Transverse colon (tissue), 4 donors: ENCODE measurements at regions not wholly inside any gene's neighbourhood (a gene's known extent, or its start where the extent isn't known, plus 50 kb on each side); places are given as distances from the start of the nearest gene placed in this dataset.

Experiments used
- DNase-seq: peaks from one replicate; pipeline ENCODE4 v3.0.0-alpha.2; 2019
- H3K27ac ChIP-seq, 4 donors: fragments of 200-600 bp; sonication (generic); 2 replicates each; pipeline ENCODE4 v1.5.1; 2016 to 2018; ENCODE audit warnings: inconsistent platforms in 4 of 4
- H3K27me3 ChIP-seq: fragments of 200-600 bp; sonication (generic); 2 replicates; pipeline ENCODE4 v1.5.1; 2017; ENCODE audit warnings: inconsistent platforms
- H3K36me3 ChIP-seq, 4 donors: fragments of 200-600 bp; sonication (generic); 2 replicates each; pipeline ENCODE4 v1.5.1; 2017 to 2019; ENCODE audit warnings: inconsistent platforms in 4 of 4
- H3K4me1 ChIP-seq, 4 donors: fragments of 200-600 bp; sonication (generic); 2 replicates each; pipeline ENCODE4 v1.5.1; 2017 to 2020; ENCODE audit warnings: inconsistent platforms in 4 of 4
- H3K4me3 ChIP-seq, 4 donors: fragments of 200-600 bp; sonication (generic); 1 replicate in 1 of 4; 2 replicates in 3 of 4; pipeline versions ENCODE4 v1.5.1 to v1.6.1; 2017 to 2019; ENCODE audit warnings: inconsistent platforms in 4 of 4
- H3K9me3 ChIP-seq, 2 donors: fragments of 200-600 bp; sonication (generic); 2 replicates each; pipeline ENCODE4 v1.5.1; 2017 to 2019; ENCODE audit warnings: inconsistent platforms in 2 of 2
- CTCF ChIP-seq, 5 experiments: fragments of 200-600 bp in 3 of 5; fragments of 450-650 bp in 2 of 5; sonication (generic) in 3 of 5; IDR thresholded peaks; 1 replicate in 2 of 5; 2 replicates in 3 of 5; pipeline ENCODE4 v1.5.1; 2016 to 2017; ENCODE audit warnings: antibody characterized with exemption in 5 of 5, inconsistent platforms in 3 of 5, mild to moderate bottlenecking in 2 of 5, moderate library complexity in 1 of 5
- EP300 ChIP-seq: sonication (generic); formaldehyde crosslinking; IDR thresholded peaks from one replicate; pipeline ENCODE4 v1.6.1; 2017; ENCODE audit warnings: antibody characterized with exemption, low read depth
- POLR2A ChIP-seq: fragments of 450-650 bp; IDR thresholded peaks from one replicate; pipeline ENCODE4 v1.6.1; 2016; ENCODE audit warnings: antibody characterized with exemption, mild to moderate bottlenecking, moderate library complexity
- POLR2AphosphoS5 ChIP-seq, 3 donors: sonication (generic); formaldehyde crosslinking; IDR thresholded peaks; one replicate each; pipeline ENCODE4 v1.6.1; 2016; ENCODE audit warnings: antibody characterized with exemption in 3 of 3
- WGBS, 2 donors: methylation state at CpG; one replicate each; pipeline ENCODE4 v1.1.5; 2018; ENCODE audit warnings: low coverage in 1 of 2; 5-methylcytosine and 5-hydroxymethylcytosine counted together
- in situ Hi-C, 4 donors: fragments of 200-750 bp; cut with MboI; loops; one replicate each; pipeline versions ENCODE4 v1.15.0 to v1.15.1; 2017; ENCODE audit warnings: low sequenced_read_pairs in 3 of 4, low pct_ligation_motif_present in 1 of 4, low pct_unique_long_range_greater_than_20kb in 1 of 4
- intact Hi-C: fragments of 100-400 bp; cut with DNase I; formaldehyde crosslinking; loops from one replicate; pipeline ENCODE4 v1.15.1; 2023; ENCODE audit warnings: low total_unique reads

- TF ChIP-seq CTCF (IDR thresholded peaks at IDR 0.05) (no peak), EP300 (no peak), POLR2A (no peak), POLR2AphosphoS5 (IDR thresholded peaks at IDR 0.05) (no peak)
- Histone ChIP-seq H3K4me1 (no peaks in the 10 kb centered on the region), H3K27me3 (no peaks in the 10 kb centered on the region), H3K27ac (no peak overlapping the region), H3K4me3 (no peak overlapping the region), H3K36me3 (no peaks in the 10 kb centered on the region), H3K9me3 (no peaks in the 10 kb centered on the region)
- WGBS, 2 donors: 62 to 71% methylated on average over 2 of the region's 2 CpGs
- intact Hi-C loops: no loop called here
- DNase-seq: no peak
- in situ Hi-C loops: no loop called here
Measured at GRCh38 chr15:91526424-91526823, 327.1 kb upstream of the SLCO3A1 start.

DNA sequence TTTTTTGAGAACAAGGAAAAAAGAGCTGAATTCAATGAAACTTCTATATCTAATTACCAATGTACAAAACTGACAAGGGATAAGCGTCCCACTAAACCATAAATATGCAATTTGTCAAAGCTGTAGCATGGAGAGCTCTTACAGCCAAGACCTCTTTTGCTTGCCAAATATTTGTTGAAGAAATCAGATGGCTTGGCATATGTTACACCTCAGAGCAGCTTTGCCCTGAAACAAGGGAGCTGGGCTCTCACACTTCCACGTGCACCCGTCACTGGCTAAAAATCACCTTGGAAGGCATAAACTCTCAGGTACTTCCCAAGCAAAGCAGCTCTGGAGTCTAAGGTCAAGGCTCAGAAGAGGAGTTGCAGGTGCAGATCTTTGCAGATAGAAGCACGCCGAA lies 324.7 kb upstream of the SLCO3A1 start:
- in situ Hi-C loops (no loop called here), intact Hi-C loops (no loop called here)
- Histone ChIP-seq H3K36me3 (no peaks in the 10 kb centered on the region), H3K27me3 (no peaks in the 10 kb centered on the region), H3K4me1 (no peaks in the 10 kb centered on the region), H3K27ac (no peak overlapping the region), H3K9me3 (no peaks in the 10 kb centered on the region), H3K4me3 (no peak overlapping the region)
- DNase-seq: no peak
- WGBS, 2 donors: 62 to 65% methylated on average over 4 to 5 of the region's 5 CpGs
- TF ChIP-seq CTCF (IDR thresholded peaks at IDR 0.05): no peak
- TF ChIP-seq EP300: no peak
- no peak for TF ChIP-seq POLR2AphosphoS5 (IDR thresholded peaks at IDR 0.05)
- TF ChIP-seq POLR2A: no peak

DNA sequence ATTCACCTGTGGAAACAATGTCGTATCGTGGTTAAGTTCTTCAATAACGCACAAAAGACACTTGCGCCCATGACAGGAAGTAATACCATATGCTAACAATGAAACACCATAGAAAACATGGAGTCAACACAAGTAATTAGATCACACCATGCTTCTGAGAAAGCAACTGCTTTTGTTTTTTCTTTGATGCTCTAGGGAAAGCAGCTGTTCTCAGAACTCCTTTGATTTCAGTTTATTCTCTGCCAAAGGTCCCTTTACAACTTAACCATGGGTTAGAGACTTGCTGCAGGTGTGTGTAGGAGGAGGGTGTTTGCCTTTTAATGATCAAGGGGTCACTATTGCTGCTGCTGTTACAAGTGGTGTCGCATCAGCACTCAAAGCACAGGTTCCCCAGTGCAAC lies 324.0 kb upstream of the SLCO3A1 start:
- no peak for DNase-seq
- intact Hi-C loops: no loop called here
- Histone ChIP-seq H3K4me1 (no peaks in the 10 kb centered on the region), H3K36me3 (no peaks in the 10 kb centered on the region), H3K27ac (no peak overlapping the region), H3K4me3 (no peak overlapping the region), H3K27me3 (no peaks in the 10 kb centered on the region), H3K9me3 (no peaks in the 10 kb centered on the region)
- 52 to 53% methylated on average over 5 of the region's 5 CpGs for WGBS, 2 donors
- no peak for TF ChIP-seq POLR2AphosphoS5 (IDR thresholded peaks at IDR 0.05)
- TF ChIP-seq EP300: no peak
- TF ChIP-seq POLR2A: no peak
- no peak for TF ChIP-seq CTCF (IDR thresholded peaks at IDR 0.05)
- in situ Hi-C loops: no loop called here

DNA sequence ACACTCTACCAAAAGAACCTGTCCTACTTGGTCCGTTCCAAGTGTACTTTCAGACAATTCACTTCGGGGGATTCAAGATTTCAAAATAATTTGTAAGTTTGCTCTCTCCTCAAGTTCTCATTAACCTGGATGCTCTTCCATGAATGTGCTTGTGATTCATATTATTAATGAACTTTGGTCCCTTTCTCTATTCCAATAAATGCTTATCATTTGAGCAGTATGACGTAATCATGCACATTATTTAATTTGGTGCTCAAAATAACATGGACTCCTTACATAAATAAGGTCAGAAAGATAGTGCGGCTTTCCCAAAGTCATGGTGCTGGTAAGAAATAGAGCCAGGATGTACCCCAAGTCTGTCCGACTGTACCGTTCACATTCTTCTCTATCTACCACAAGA lies 323.2 kb upstream of the SLCO3A1 start:
- H3K9me3 ChIP-seq: no peaks in the 10 kb centered on the region
- no peak for TF ChIP-seq POLR2A
- no peaks in the 10 kb centered on the region for H3K4me1 ChIP-seq
- in situ Hi-C loops: no loop called here
- intact Hi-C loops: no loop called here
- no peaks in the 10 kb centered on the region for H3K36me3 ChIP-seq
- H3K27me3 ChIP-seq: no peaks in the 10 kb centered on the region
- no peak overlapping the region for H3K27ac ChIP-seq
- no peak overlapping the region for H3K4me3 ChIP-seq
- no peak for DNase-seq
- 82 to 87% methylated on average over 4 to 6 of the region's 6 CpGs for WGBS, 2 donors

DNA sequence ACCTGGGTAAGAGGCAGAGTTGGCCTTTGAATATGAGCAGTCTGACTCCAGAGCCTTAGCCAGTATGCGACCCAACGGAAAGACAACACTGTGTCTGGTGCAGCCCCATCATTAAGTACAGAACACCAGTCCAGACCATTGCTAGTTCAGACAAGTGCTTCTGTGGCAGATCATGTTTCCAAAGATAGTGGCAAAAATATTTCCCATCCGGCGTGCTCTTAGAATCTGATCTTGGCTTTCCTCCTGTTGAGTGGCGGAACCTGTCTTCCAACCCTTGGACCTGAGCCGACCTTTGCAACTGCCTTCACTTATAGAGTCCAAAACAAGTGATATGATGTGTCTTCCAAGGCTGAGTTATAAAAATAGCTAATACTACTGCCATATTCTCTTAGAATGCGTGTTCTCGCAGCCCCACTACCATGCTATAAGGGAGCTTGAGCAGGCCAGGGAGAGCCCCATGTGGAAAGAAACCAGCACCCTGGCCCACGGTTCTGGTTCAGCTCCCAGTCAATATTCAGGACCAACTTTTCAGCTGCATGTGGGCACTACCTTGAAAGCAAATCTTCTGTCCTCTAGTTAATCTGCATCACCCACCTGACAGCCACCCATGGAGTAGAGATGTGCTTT lies 322.4 kb upstream of the SLCO3A1 start:
- intact Hi-C loops (no loop called here), in situ Hi-C loops (no loop called here)
- H3K36me3 ChIP-seq: no peaks in the 10 kb centered on the region
- no peaks in the 10 kb centered on the region for H3K27me3 ChIP-seq
- no peaks in the 10 kb centered on the region for H3K9me3 ChIP-seq
- no peak for DNase-seq
- WGBS, 2 donors: 85% methylated on average over 9 of the region's 9 CpGs; no CpG with 5 or more reads in 1 of the 2 donors
- no peak overlapping the region for H3K4me3 ChIP-seq
- peaks cover 0 to 8% (median 4%) of the 10 kb centered on the region in 4 donors for H3K4me1 ChIP-seq
- TF ChIP-seq EP300: no peak
- no peak overlapping the region for H3K27ac ChIP-seq
